ENCODE measurements at regions not wholly inside any gene's neighbourhood (a gene's known extent, or its start where the extent isn't known, plus 50 kb on each side); places are given as distances from the start of the nearest gene placed in this dataset.

- no peak for DNase-seq (ENCODE audit: low read depth)
Measured at GRCh38 chr14:81991998-81992397, 458.3 kb upstream of the SEL1L start.

DNA sequence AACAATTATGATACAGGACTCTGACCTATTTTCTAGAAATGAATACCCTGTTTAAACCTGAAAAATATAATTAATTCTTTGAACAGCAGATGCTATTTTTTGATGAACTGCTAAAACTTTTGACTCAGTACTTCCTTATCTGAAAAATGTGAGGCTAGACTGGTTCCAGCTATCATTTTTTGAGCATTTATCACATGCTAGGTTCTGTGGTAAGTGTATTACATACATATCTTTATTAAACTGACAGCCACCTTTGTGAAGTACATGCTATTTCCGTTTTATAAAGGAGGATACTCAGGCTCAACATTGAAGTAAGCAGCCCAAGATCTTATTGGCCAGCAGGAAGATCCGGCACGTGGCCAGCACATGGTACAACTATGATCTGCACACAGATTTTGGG, 459.8 kb upstream of the SEL1L start:
- no peak overlapping the region for H3K4me3 ChIP-seq (ENCODE audit: low read length)
- no peak for DNase-seq (ENCODE audit: low read depth)
- TF ChIP-seq, protein P1, sequence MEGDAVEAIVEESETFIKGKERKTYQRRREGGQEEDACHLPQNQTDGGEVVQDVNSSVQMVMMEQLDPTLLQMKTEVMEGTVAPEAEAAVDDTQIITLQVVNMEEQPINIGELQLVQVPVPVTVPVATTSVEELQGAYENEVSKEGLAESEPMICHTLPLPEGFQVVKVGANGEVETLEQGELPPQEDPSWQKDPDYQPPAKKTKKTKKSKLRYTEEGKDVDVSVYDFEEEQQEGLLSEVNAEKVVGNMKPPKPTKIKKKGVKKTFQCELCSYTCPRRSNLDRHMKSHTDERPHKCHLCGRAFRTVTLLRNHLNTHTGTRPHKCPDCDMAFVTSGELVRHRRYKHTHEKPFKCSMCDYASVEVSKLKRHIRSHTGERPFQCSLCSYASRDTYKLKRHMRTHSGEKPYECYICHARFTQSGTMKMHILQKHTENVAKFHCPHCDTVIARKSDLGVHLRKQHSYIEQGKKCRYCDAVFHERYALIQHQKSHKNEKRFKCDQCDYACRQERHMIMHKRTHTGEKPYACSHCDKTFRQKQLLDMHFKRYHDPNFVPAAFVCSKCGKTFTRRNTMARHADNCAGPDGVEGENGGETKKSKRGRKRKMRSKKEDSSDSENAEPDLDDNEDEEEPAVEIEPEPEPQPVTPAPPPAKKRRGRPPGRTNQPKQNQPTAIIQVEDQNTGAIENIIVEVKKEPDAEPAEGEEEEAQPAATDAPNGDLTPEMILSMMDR (conservative IDR thresholded peaks at IDR 0.05; ENCODE audit: low read length), result no peak

More at GRCh38 chr14:81991998-81992397, 458.3 kb upstream of the SEL1L start:
- TF ChIP-seq, protein P1 (conservative IDR thresholded peaks at IDR 0.05; ENCODE audit: low read length), result peak; percentile 13; the same call in 1 of the 2 replicates
- no peak overlapping the region for H3K4me3 ChIP-seq (ENCODE audit: low read length)

GRCh38 chr14:82003426-82003825, 469.8 kb upstream of the SEL1L start:
- DNase-seq (ENCODE audit: low read depth), result no peak
- TF ChIP-seq, protein P1 (conservative IDR thresholded peaks at IDR 0.05; ENCODE audit: low read length), result no peak

GRCh38 chr14:82009076-82009475, 475.4 kb upstream of the SEL1L start:
- no peak for DNase-seq (ENCODE audit: low read depth)
- H3K4me3 ChIP-seq (ENCODE audit: low read length), result no peak overlapping the region
- TF ChIP-seq, protein P1 (conservative IDR thresholded peaks at IDR 0.05; ENCODE audit: low read length), result no peak

More at GRCh38 chr14:82003426-82003825, 469.8 kb upstream of the SEL1L start:
- no peak overlapping the region for H3K4me3 ChIP-seq (ENCODE audit: low read length)

DNA sequence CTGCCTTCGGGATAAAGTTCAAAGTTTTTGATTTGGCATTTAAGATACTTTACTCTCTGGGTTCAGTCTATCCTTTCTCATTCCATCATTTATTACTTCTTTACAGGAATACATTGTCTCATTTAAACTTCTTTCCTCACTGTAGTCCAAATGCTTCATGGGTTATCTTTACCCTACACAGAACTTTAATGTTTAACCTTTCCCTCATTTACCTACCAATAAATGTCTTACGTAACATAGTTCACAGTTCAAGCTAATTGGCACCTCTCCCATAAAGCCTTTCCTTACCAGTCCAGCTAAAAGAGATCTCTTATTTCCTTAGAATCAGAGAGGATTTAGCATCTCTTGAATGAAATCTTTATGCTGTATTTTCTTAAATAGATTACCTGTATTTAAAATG, 476.3 kb upstream of the SEL1L start:
- TF ChIP-seq, protein P1 (conservative IDR thresholded peaks at IDR 0.05; ENCODE audit: low read length), result no peak
- no peak for DNase-seq (ENCODE audit: low read depth)
- H3K4me3 ChIP-seq (ENCODE audit: low read length), result no peak overlapping the region

- no peak for DNase-seq (ENCODE audit: low read depth)
- TF ChIP-seq, protein P1 (conservative IDR thresholded peaks at IDR 0.05; ENCODE audit: low read length), result no peak
- no peak overlapping the region for H3K4me3 ChIP-seq (ENCODE audit: low read length)
Measured at GRCh38 chr14:82011460-82011859, 477.8 kb upstream of the SEL1L start.

GRCh38 chr14:82029038-82029437, 495.4 kb upstream of the SEL1L start:
- TF ChIP-seq, protein P1 (conservative IDR thresholded peaks at IDR 0.05; ENCODE audit: low read length), result no peak
- DNase-seq (ENCODE audit: low read depth), result no peak
- no peak overlapping the region for H3K4me3 ChIP-seq (ENCODE audit: low read length)
